Astrocyte of the cerebellum (primary cell): ENCODE measurements at regions not wholly inside any gene's neighbourhood (a gene's known extent, or its start where the extent isn't known, plus 50 kb on each side); places are given as distances from the start of the nearest gene placed in this dataset.
"Not testable (repeated sequence)": the region's sequence is repeated elsewhere in the genome, so short reads cannot be mapped to it uniquely, and the experiment has no call there.

ENCODE experiments used
- DNase-seq: peaks from one replicate; pipeline ENCODE4 v3.0.0-alpha.2; 2011; ENCODE audit warnings: low read depth
- H3K4me3 ChIP-seq: 2 replicates; pipeline ENCODE4 v1.5.1; 2011; ENCODE audit warnings: mild to moderate bottlenecking, low read depth, low read length, moderate library complexity
- in situ Hi-C: cut with HindIII; loops from 2 replicates; pipeline ENCODE4 v1.10.0; 2017; ENCODE audit warnings: low sequenced_read_pairs
- TF ChIP-seq, protein P1 (sequence below): IDR thresholded peaks from 2 replicates; pipeline ENCODE4 v1.5.1; 2012; ENCODE audit warnings: low read length, low read depth, moderate library complexity, mild to moderate bottlenecking; ENCODE audit errors: missing control alignments

DNA sequence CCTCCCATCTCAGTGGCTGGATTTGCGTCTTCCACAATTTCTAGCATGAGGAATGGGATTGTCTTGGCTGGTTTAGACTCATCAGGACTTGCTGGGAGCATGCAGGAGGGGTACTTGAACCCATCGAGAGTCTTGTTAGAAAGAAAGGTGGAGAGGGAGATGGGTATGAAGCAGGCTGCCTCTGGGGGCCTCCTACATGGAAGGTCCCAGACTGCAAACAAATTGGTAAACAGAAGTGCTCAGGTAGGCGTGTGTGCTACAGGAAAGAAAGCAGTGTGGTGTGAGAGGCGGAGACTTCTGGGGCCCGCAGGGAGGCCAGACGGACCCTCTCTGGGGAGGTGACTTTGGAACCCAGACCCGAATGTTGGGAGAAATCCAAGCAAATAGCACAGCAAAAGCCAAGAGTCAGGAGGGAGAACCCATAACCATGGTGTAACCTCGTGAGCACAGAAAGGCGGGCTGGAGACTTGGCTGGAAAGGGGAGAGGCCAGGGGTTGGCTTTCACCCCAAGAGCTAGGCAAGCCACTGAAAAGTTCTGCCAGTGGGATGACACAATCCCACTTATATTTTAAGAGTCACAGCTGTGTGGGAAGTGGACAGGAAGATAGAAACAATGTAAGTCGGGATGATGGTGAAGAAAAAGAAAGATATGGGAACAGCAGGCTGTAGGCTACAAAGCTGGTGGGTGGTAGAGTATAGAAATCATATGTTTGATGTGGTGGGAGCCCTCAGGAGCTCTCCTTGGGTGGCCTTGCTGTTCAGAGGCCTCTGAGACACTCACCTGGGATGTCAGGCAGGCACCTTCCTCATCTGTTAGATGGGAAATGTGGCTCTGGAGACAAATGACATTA is 130.1 kb upstream of the PRR20G start:
- no peak overlapping the region for H3K4me3 ChIP-seq
- in situ Hi-C loops: no loop called here
- no peak for DNase-seq
- TF ChIP-seq, protein P1, sequence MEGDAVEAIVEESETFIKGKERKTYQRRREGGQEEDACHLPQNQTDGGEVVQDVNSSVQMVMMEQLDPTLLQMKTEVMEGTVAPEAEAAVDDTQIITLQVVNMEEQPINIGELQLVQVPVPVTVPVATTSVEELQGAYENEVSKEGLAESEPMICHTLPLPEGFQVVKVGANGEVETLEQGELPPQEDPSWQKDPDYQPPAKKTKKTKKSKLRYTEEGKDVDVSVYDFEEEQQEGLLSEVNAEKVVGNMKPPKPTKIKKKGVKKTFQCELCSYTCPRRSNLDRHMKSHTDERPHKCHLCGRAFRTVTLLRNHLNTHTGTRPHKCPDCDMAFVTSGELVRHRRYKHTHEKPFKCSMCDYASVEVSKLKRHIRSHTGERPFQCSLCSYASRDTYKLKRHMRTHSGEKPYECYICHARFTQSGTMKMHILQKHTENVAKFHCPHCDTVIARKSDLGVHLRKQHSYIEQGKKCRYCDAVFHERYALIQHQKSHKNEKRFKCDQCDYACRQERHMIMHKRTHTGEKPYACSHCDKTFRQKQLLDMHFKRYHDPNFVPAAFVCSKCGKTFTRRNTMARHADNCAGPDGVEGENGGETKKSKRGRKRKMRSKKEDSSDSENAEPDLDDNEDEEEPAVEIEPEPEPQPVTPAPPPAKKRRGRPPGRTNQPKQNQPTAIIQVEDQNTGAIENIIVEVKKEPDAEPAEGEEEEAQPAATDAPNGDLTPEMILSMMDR: no peak

DNA sequence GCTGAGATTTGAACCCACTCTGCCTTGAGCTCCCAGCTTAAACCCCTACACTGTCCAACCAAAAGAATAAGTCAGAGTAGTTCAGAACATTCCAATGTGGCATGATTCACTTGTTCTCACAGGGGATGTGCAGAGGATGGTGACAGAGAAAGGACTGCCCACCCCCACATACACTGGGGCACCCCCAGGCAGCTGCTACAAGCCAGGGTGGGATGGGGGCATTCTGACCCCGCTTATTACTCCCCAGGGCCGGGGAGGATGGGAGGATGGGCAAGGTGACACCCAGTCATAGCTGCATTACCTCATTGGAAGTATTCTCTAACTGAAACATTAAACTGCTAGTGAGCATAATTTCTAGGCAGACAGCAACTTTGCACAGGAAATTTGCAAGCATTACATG is 126.0 kb upstream of the PRR20G start:
- TF ChIP-seq, protein P1: no peak
- in situ Hi-C loops: no loop called here
- H3K4me3 ChIP-seq: no peak overlapping the region
- DNase-seq: no peak

DNA sequence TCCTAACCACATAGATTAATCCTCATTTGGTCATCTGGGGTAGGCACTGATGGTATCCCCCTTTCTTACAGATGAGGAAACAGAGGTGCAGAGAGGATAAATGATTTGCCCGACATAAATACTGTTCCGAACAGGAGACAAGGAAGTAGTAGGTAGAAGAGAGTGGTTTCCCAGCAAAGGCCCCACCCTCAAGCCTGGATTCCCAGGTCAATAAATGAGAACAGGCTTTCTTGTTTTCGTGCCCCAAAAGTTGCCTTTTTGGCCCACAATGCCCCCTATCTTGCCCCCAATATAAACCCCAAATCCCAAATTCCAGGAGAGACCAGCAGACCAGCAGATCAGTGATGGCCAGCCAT is 125.5 kb upstream of the PRR20G start:
- H3K4me3 ChIP-seq: no peak overlapping the region
- in situ Hi-C loops: no loop called here
- TF ChIP-seq, protein P1: no peak
- no peak for DNase-seq

DNA sequence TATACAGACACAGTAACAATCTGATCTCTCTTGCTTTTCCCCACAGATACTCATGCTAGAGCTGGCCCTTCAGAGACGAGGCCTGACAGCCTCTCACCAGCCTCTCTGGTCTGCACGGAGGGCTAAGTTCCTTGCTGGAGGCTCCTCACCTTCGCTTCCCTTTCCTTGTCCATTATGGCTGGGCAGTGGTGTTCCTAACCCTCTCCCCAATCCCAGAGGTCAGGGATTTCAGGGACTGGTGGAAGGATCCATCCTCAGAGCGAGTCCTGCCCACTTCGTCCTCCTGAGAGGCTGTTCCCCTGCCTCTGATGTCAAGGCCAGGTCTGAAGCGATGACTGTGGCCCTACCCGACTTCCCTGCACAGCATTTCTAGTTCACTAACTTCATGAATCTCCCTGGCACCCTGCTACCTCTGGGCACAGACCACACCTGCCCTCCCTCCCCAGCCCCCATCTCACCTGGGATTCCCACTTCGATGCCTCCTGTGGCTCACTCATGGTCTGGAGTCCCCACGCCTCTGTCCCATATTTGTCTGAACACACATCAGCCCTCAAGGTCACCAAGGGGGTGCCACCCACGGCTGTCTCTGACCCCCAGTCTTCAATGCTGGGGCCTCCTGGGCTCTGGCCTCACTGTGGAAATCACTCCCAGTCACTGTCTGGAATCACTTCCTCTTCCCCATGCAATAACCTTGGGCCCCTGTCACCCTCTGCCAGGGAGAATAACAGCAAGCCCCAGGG is 124.9 kb upstream of the PRR20G start:
- TF ChIP-seq, protein P1: no peak
- no peak overlapping the region for H3K4me3 ChIP-seq
- no peak for DNase-seq
- in situ Hi-C loops: no loop called here

DNA sequence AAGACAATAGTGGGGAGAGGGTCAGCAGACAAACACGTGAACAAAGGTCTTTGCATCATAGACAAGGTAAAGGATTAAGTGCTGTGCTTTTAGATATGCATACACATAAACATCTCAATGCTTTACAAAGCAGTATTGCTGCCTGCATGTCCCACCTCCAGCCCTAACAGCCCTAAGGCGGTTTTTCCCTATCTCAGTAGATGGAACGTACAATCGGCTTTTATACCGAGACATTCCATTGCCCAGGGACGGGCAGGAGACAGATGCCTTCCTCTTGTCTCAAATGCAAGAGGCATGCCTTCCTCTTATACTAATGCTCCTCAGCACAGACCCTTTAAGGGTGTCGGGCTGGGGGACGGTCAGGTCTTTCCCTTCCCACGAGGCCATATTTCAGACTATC is 124.0 kb upstream of the PRR20G start:
- in situ Hi-C loops, H3K4me3 ChIP-seq: not testable (repeated sequence)

DNA sequence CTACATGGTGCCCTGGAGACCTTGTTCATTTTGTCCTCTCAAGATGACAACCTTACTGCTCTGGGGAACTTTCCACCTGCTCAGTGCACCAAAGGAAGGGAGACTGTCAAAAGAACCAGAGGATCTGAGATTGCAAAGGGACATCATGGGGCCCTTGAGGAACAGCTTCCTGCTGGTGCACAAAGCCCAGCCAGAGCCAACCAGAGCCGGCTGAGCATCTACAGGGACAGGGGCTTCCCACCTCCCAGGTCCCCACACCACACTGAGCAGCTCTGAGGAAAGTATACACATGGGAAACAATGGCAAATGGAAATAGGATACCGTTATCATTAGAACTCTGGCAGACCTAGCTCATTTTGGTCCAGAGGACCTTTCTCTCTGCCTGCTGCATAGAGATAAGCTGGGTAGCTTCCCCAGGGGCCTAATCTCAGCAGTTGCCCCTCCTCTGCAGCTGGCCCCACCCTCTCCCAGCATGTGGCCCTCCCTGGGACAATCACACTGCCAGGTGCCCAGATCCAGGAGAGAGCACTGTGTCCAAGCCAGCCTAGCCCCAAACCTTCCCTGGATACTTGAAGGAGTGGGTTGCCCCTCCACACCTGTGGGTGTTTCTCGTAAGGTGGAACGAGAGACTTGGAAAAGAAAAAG is 123.4 kb upstream of the PRR20G start:
- no peak overlapping the region for H3K4me3 ChIP-seq
- in situ Hi-C loops: no loop called here
- TF ChIP-seq, protein P1: no peak
- no peak for DNase-seq

More for the DNA sequence above, 124.0 kb upstream of the PRR20G start:
- not testable (repeated sequence) for DNase-seq

DNA sequence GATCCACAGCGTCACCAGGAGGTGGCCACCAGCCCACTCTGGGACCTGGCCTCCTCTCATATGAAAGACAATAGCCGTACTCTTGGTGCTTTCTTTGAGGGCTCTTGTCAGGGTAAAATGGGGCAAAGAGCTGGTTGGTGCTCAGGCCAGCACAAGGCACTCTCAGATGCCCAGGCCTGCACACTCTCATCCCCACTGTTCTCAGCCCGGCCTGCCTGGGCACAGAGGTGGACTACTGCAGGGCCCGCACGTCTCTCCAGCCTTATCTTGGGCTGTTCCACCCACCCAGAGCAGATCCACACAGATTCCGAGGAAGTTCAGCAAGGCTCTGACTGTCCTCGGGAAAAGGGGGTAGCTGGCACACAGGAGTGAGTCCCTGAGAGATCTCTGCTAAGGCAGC is 122.8 kb upstream of the PRR20G start:
- in situ Hi-C loops: no loop called here
- DNase-seq: no peak
- TF ChIP-seq, protein P1: no peak
- H3K4me3 ChIP-seq: no peak overlapping the region
